CD8-positive, alpha-beta memory T cell (primary cell): ENCODE measurements at regions not wholly inside any gene's neighbourhood (a gene's known extent, or its start where the extent isn't known, plus 50 kb on each side); places are given as distances from the start of the nearest gene placed in this dataset.

ENCODE experiments used
- CTCF ChIA-PET: fragments of 350-600 bp; sonication (Branson Sonifier 250); formaldehyde crosslinking; loops from one replicate; lab custom pipeline; 2021; ENCODE audit warnings: antibody characterized with exemption; lab: Charles Lee
- POLR2A ChIA-PET: fragments of 350-600 bp; sonication (Branson Sonifier 250); formaldehyde crosslinking; loops from one replicate; lab custom pipeline; 2021; ENCODE audit warnings: antibody characterized with exemption; lab: Charles Lee
- DNase-seq, 5 donors: peaks; one replicate each; pipeline versions ENCODE4 v3.0.0 to v3.0.0-alpha.2; 2020 to 2022; ENCODE audit warnings: mixed read lengths in 1 of 5
- H3K27ac ChIP-seq: one replicate; pipeline ENCODE4 v1.7.0; 2013; ENCODE audit warnings: low read depth, mild to moderate bottlenecking, low read length, moderate library complexity
- H3K27me3 ChIP-seq: 2 replicates; pipeline ENCODE4 v1.7.0; 2013; ENCODE audit warnings: low read length, mild to moderate bottlenecking; ENCODE audit not compliant: insufficient read depth, poor library complexity, severe bottlenecking
- H3K36me3 ChIP-seq: 2 replicates; pipeline ENCODE4 v1.7.0; 2013; ENCODE audit warnings: mild to moderate bottlenecking, low read length, moderate library complexity; ENCODE audit not compliant: insufficient read depth
- H3K4me1 ChIP-seq: 2 replicates; pipeline ENCODE4 v1.7.0; 2013; ENCODE audit warnings: mild to moderate bottlenecking, low read length, moderate library complexity; ENCODE audit not compliant: insufficient read depth
- H3K4me3 ChIP-seq: 2 replicates; pipeline ENCODE4 v1.7.0; 2013; ENCODE audit warnings: mild to moderate bottlenecking, low read length
- H3K9me3 ChIP-seq: 2 replicates; pipeline ENCODE4 v1.7.0; 2013; ENCODE audit warnings: mild to moderate bottlenecking, low read length
- H3K27ac Mint-ChIP-seq, 8 donors: one replicate each; pipeline ENCODE4 v1.8.0; 2020 to 2021; ENCODE audit warnings: mixed read lengths in 8 of 8, mild to moderate bottlenecking in 6 of 8, inconsistent platforms in 3 of 8, moderate library complexity in 3 of 8
- H3K27me3 Mint-ChIP-seq, 2 donors: one replicate each; pipeline ENCODE4 v1.8.0; 2020 to 2021; ENCODE audit warnings: mixed read lengths in 2 of 2, mild to moderate bottlenecking in 1 of 2, moderate library complexity in 1 of 2
- H3K36me3 Mint-ChIP-seq, 3 donors: one replicate each; pipeline ENCODE4 v1.8.0; 2020 to 2021; ENCODE audit warnings: mixed read lengths in 3 of 3, inconsistent platforms in 1 of 3, mild to moderate bottlenecking in 1 of 3
- H3K4me1 Mint-ChIP-seq, 3 donors: one replicate each; pipeline ENCODE4 v1.8.0; 2020 to 2021; ENCODE audit warnings: mixed read lengths in 3 of 3, inconsistent platforms in 1 of 3, mild to moderate bottlenecking in 1 of 3
- H3K4me3 Mint-ChIP-seq, 7 donors: one replicate each; pipeline ENCODE4 v1.8.0; 2020 to 2021; ENCODE audit warnings: mixed read lengths in 7 of 7, mild to moderate bottlenecking in 6 of 7, moderate library complexity in 4 of 7, inconsistent platforms in 2 of 7
- H3K9me3 Mint-ChIP-seq, 5 donors: one replicate each; pipeline ENCODE4 v1.8.0; 2020 to 2022; ENCODE audit warnings: mixed read lengths in 5 of 5, mild to moderate bottlenecking in 3 of 5, moderate library complexity in 2 of 5, inconsistent platforms in 1 of 5

GRCh38 chr14:61620130-61620946, 75.0 kb upstream of the HIF1A start:
- Histone ChIP-seq H3K4me3 (no peak overlapping the region), H3K27me3 (no peaks in the 10 kb centered on the region), H3K4me1 (no peaks in the 10 kb centered on the region), H3K9me3 (no peaks in the 10 kb centered on the region), H3K27ac (no peak overlapping the region), H3K36me3 (no peaks in the 10 kb centered on the region)
- ChIA-PET POLR2A (no interaction called here), CTCF (no interaction called here)
- Mint-ChIP-seq H3K27ac (no peak overlapping the region), H3K4me3 (no peak overlapping the region), H3K27me3 (peaks cover 0 to 1% of the 10 kb centered on the region in 2 donors), H3K4me1 (peaks cover 0 to 12% (median 0%) of the 10 kb centered on the region in 3 donors), H3K36me3 (peaks cover 0 to 18% (median 0%) of the 10 kb centered on the region in 3 donors), H3K9me3 (no peaks in the 10 kb centered on the region)
- DNase-seq: no peak

GRCh38 chr14:61621444-61621843, 73.9 kb upstream of the HIF1A start:
- H3K27me3 Mint-ChIP-seq: peaks cover 0 to 1% of the 10 kb centered on the region in 2 donors
- CTCF ChIA-PET: no interaction called here
- POLR2A ChIA-PET: no interaction called here
- H3K9me3 Mint-ChIP-seq: no peaks in the 10 kb centered on the region
- Histone ChIP-seq H3K9me3 (no peaks in the 10 kb centered on the region), H3K27me3 (no peaks in the 10 kb centered on the region), H3K36me3 (no peaks in the 10 kb centered on the region), H3K4me3 (no peak overlapping the region), H3K4me1 (no peaks in the 10 kb centered on the region), H3K27ac (no peak overlapping the region)
- no peak overlapping the region for H3K27ac Mint-ChIP-seq
- H3K36me3 Mint-ChIP-seq: peaks cover 0 to 18% (median 3%) of the 10 kb centered on the region in 3 donors
- peak overlapping the region in 1 of 7 donors; percentile 57 for H3K4me3 Mint-ChIP-seq
- DNase-seq: no peak
- H3K4me1 Mint-ChIP-seq: peaks cover 0 to 12% (median 0%) of the 10 kb centered on the region in 3 donors

- Mint-ChIP-seq H3K36me3 (peaks cover 0 to 18% (median 3%) of the 10 kb centered on the region in 3 donors), H3K9me3 (no peaks in the 10 kb centered on the region), H3K27ac (no peak overlapping the region), H3K27me3 (peaks cover 0 to 1% of the 10 kb centered on the region in 2 donors), H3K4me3 (no peak overlapping the region), H3K4me1 (peaks cover 0 to 12% (median 0%) of the 10 kb centered on the region in 3 donors)
- no peaks in the 10 kb centered on the region for H3K27me3 ChIP-seq
- no peak overlapping the region for H3K27ac ChIP-seq
- no peak overlapping the region for H3K4me3 ChIP-seq
- no peak for DNase-seq
- no peaks in the 10 kb centered on the region for H3K4me1 ChIP-seq
- no peaks in the 10 kb centered on the region for H3K9me3 ChIP-seq
- ChIA-PET POLR2A (no interaction called here), CTCF (no interaction called here)
- no peaks in the 10 kb centered on the region for H3K36me3 ChIP-seq
Measured at GRCh38 chr14:61622051-61622450, 73.3 kb upstream of the HIF1A start.

- no peaks in the 10 kb centered on the region for H3K9me3 ChIP-seq
- POLR2A ChIA-PET: interaction anchor here (0.7 kb wide), 1 partner anchor 61 kb away, joined by 4 read pairs; no protein-coding TSS in a partner anchor
- peaks cover 0 to 14% (median 3%) of the 10 kb centered on the region in 3 donors for H3K36me3 Mint-ChIP-seq
- H3K36me3 ChIP-seq: no peaks in the 10 kb centered on the region
- no peak overlapping the region for H3K4me3 Mint-ChIP-seq
- peaks cover 0 to 1% (median 0%) of the 10 kb centered on the region in 3 donors for H3K4me1 Mint-ChIP-seq
- no peak overlapping the region for H3K27ac Mint-ChIP-seq
- no peaks in the 10 kb centered on the region for H3K4me1 ChIP-seq
- no peak overlapping the region for H3K27ac ChIP-seq
- no peaks in the 10 kb centered on the region for H3K27me3 ChIP-seq
- no peak overlapping the region for H3K4me3 ChIP-seq
- peaks cover 0 to 1% of the 10 kb centered on the region in 2 donors for H3K27me3 Mint-ChIP-seq
- CTCF ChIA-PET: interaction anchor here (0.6 to 1.3 kb wide), 2 partner anchors 14 to 99 kb away, joined by 3 read pairs; no protein-coding TSS in a partner anchor
- no peak for DNase-seq
- H3K9me3 Mint-ChIP-seq: no peaks in the 10 kb centered on the region
Measured at GRCh38 chr14:61623927-61624326, 71.4 kb upstream of the HIF1A start.

GRCh38 chr14:61625165-61625564, 70.1 kb upstream of the HIF1A start:
- H3K9me3 Mint-ChIP-seq: no peaks in the 10 kb centered on the region
- no peaks in the 10 kb centered on the region for H3K4me1 Mint-ChIP-seq
- DNase-seq: no peak
- H3K36me3 Mint-ChIP-seq: peaks cover 0 to 14% (median 3%) of the 10 kb centered on the region in 3 donors
- H3K27me3 Mint-ChIP-seq: no peaks in the 10 kb centered on the region
- Histone ChIP-seq H3K36me3 (no peaks in the 10 kb centered on the region), H3K4me1 (no peaks in the 10 kb centered on the region), H3K27ac (no peak overlapping the region), H3K9me3 (no peaks in the 10 kb centered on the region), H3K4me3 (no peak overlapping the region), H3K27me3 (no peaks in the 10 kb centered on the region)
- ChIA-PET POLR2A (no interaction called here), CTCF (interaction anchor here (1.3 kb wide), 1 partner anchor 15 kb away, joined by 3 read pairs; no protein-coding TSS in a partner anchor)
- no peak overlapping the region for H3K4me3 Mint-ChIP-seq
- no peak overlapping the region for H3K27ac Mint-ChIP-seq

GRCh38 chr14:61627612-61628011, 67.7 kb upstream of the HIF1A start:
- no peaks in the 10 kb centered on the region for H3K9me3 Mint-ChIP-seq
- H3K27me3 Mint-ChIP-seq: no peaks in the 10 kb centered on the region
- H3K4me1 Mint-ChIP-seq: no peaks in the 10 kb centered on the region
- H3K4me1 ChIP-seq: no peaks in the 10 kb centered on the region
- H3K27ac Mint-ChIP-seq: no peak overlapping the region
- no peaks in the 10 kb centered on the region for H3K9me3 ChIP-seq
- peaks cover 0 to 7% (median 3%) of the 10 kb centered on the region in 3 donors for H3K36me3 Mint-ChIP-seq
- H3K4me3 Mint-ChIP-seq: no peak overlapping the region
- no peaks in the 10 kb centered on the region for H3K27me3 ChIP-seq
- ChIA-PET CTCF (no interaction called here), POLR2A (no interaction called here)
- H3K27ac ChIP-seq: no peak overlapping the region
- no peaks in the 10 kb centered on the region for H3K36me3 ChIP-seq
- no peak for DNase-seq
- H3K4me3 ChIP-seq: no peak overlapping the region

- H3K27ac Mint-ChIP-seq: no peak overlapping the region
- no peaks in the 10 kb centered on the region for H3K9me3 Mint-ChIP-seq
Measured at GRCh38 chr14:61628016-61628725, 67.1 kb upstream of the HIF1A start.

More at GRCh38 chr14:61628016-61628725, 67.1 kb upstream of the HIF1A start:
- ChIA-PET POLR2A (no interaction called here), CTCF (no interaction called here)
- no peak overlapping the region for H3K4me3 ChIP-seq
- H3K27ac ChIP-seq: no peak overlapping the region
- H3K9me3 ChIP-seq: no peaks in the 10 kb centered on the region
- no peaks in the 10 kb centered on the region for H3K36me3 ChIP-seq
- peaks cover 0 to 7% (median 3%) of the 10 kb centered on the region in 3 donors for H3K36me3 Mint-ChIP-seq
- H3K27me3 Mint-ChIP-seq: no peaks in the 10 kb centered on the region
- no peaks in the 10 kb centered on the region for H3K27me3 ChIP-seq
- DNase-seq: no peak
- no peaks in the 10 kb centered on the region for H3K4me1 Mint-ChIP-seq
- H3K4me1 ChIP-seq: no peaks in the 10 kb centered on the region
- no peak overlapping the region for H3K4me3 Mint-ChIP-seq
